ENCODE measurements at regions not wholly inside any gene's neighbourhood (a gene's known extent, or its start where the extent isn't known, plus 50 kb on each side); places are given as distances from the start of the nearest gene placed in this dataset.

DNA sequence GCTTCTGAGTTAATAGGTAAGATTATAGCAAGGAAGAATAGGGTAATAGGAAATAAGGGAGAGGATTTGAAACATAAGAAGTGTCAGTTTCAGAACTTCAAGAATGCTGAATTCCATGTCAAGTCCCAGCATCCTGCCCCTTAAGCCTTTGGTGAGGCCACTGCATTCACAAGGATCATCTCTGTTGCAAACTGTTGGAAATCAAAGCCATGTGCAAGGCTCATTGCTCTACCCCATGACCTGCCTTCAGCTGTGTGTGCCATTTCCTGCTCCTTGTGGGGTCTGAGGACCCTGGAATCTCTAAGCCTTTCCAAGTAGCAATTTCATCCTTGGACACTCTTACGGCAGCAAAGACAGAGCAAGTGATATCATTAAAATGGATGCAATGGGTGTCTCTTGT is 203.0 kb downstream of the CDC5L start:
- H3K4me3 ChIP-seq = no peak overlapping the region
- peaks cover 0 to 20% (median 0%) of the 10 kb centered on the region in 7 donors for H3K27me3 ChIP-seq (replicated peaks in 1 of 7)
- no peak for DNase-seq
- no peaks in the 10 kb centered on the region for H3K36me3 ChIP-seq
- H3K27ac ChIP-seq = no peak overlapping the region
- intact Hi-C loops (cut with DNase I; ENCODE audit: low total_unique reads) = no loop called here
- peaks cover 0 to 2% (median under 1%) of the 10 kb centered on the region in 8 donors for H3K9me3 ChIP-seq
- peaks cover 0 to 5% (median 0%) of the 10 kb centered on the region in 6 donors for H3K4me1 ChIP-seq
- WGBS, 5 donors = 91 to 97% (median 92%) methylated on average over 1 of the region's 1 CpG
- no peak for TF ChIP-seq POLR2A (IDR thresholded peaks at IDR 0.05)
- TF ChIP-seq, protein P1, sequence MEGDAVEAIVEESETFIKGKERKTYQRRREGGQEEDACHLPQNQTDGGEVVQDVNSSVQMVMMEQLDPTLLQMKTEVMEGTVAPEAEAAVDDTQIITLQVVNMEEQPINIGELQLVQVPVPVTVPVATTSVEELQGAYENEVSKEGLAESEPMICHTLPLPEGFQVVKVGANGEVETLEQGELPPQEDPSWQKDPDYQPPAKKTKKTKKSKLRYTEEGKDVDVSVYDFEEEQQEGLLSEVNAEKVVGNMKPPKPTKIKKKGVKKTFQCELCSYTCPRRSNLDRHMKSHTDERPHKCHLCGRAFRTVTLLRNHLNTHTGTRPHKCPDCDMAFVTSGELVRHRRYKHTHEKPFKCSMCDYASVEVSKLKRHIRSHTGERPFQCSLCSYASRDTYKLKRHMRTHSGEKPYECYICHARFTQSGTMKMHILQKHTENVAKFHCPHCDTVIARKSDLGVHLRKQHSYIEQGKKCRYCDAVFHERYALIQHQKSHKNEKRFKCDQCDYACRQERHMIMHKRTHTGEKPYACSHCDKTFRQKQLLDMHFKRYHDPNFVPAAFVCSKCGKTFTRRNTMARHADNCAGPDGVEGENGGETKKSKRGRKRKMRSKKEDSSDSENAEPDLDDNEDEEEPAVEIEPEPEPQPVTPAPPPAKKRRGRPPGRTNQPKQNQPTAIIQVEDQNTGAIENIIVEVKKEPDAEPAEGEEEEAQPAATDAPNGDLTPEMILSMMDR (IDR thresholded peaks at IDR 0.05 in 8 of 11, conservative IDR thresholded peaks at IDR 0.05 in 3 of 11) = no peak
- no peak for TF ChIP-seq POLR2AphosphoS5 (IDR thresholded peaks at IDR 0.05)

GRCh38 chr6:44593539-44593944 is 206.0 kb downstream of the CDC5L start:
- Histone ChIP-seq H3K4me1 (peaks cover 0 to 5% (median 0%) of the 10 kb centered on the region in 6 donors), H3K36me3 (no peaks in the 10 kb centered on the region), H3K27ac (no peak overlapping the region), H3K9me3 (no peaks in the 10 kb centered on the region), H3K27me3 (replicated peaks in 1 of 7) (peaks cover 0 to 21% (median 0%) of the 10 kb centered on the region in 7 donors), H3K4me3 (no peak overlapping the region)
- no peak for DNase-seq
- 11 to 21% (median 16%) methylated on average over 2 of the region's 2 CpGs for WGBS, 5 donors
- TF ChIP-seq, protein P1 (IDR thresholded peaks at IDR 0.05 in 8 of 11, conservative IDR thresholded peaks at IDR 0.05 in 3 of 11) = peak in 9 of 11 experiments; percentile 15 to 62 (median 47)
- no peak for TF ChIP-seq POLR2A (IDR thresholded peaks at IDR 0.05)
- intact Hi-C loops (cut with DNase I; ENCODE audit: low total_unique reads) = no loop called here

DNA sequence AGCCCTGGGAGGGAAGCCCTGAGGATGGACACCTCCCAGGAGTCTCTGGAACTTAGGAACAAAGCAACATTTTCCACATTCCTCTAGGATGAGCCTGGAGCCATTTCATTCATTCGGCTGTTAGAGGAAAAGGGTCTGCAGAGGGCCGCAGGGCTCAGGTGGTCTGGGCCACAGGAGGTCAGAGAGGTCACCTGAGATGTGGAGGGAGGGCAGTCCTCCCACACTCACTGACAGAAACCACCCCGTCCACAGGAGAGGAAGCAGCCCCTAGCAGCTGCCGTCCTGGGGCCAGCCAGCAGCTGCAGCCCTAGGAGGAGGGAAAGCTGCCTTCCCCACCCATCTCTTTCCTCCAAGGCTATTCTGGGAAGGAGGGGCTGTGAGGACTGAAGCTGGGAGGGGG is 207.0 kb downstream of the CDC5L start:
- intact Hi-C loops (cut with DNase I; ENCODE audit: low total_unique reads) = no loop called here
- Histone ChIP-seq H3K9me3 (no peaks in the 10 kb centered on the region), H3K4me3 (no peak overlapping the region), H3K4me1 (peaks cover 0 to 5% (median 0%) of the 10 kb centered on the region in 6 donors), H3K27me3 (replicated peaks in 1 of 7) (peaks cover 0 to 28% (median 0%) of the 10 kb centered on the region in 7 donors), H3K36me3 (no peaks in the 10 kb centered on the region), H3K27ac (no peak overlapping the region)
- no peak for DNase-seq
- TF ChIP-seq POLR2A (IDR thresholded peaks at IDR 0.05) (no peak), POLR2AphosphoS5 (IDR thresholded peaks at IDR 0.05) (no peak)
- TF ChIP-seq, protein P1 (IDR thresholded peaks at IDR 0.05 in 8 of 11, conservative IDR thresholded peaks at IDR 0.05 in 3 of 11) = no peak
- WGBS, 5 donors = 33 to 46% (median 37%) methylated on average over 3 to 4 of the region's 4 CpGs

GRCh38 chr6:44598679-44599078 is 211.2 kb downstream of the CDC5L start:
- no peaks in the 10 kb centered on the region for H3K36me3 ChIP-seq
- DNase-seq = no peak
- H3K9me3 ChIP-seq = no peaks in the 10 kb centered on the region
- 54 to 73% (median 58%) methylated on average over 5 of the region's 5 CpGs for WGBS, 5 donors
- peaks cover 0 to 15% (median 0%) of the 10 kb centered on the region in 7 donors for H3K27me3 ChIP-seq (replicated peaks in 1 of 7)
- no peak overlapping the region for H3K27ac ChIP-seq
- peaks cover 0 to 2% (median 0%) of the 10 kb centered on the region in 6 donors for H3K4me1 ChIP-seq
- intact Hi-C loops (cut with DNase I; ENCODE audit: low total_unique reads) = no loop called here
- no peak overlapping the region for H3K4me3 ChIP-seq
- TF ChIP-seq, protein P1 (IDR thresholded peaks at IDR 0.05 in 8 of 11, conservative IDR thresholded peaks at IDR 0.05 in 3 of 11) = no peak
